GM18498 (cell line): ENCODE measurements at regions not wholly inside any gene's neighbourhood (a gene's known extent, or its start where the extent isn't known, plus 50 kb on each side); places are given as distances from the start of the nearest gene placed in this dataset.
A peak's percentile ranks its signal among the peaks of the same experiment; 100 is the strongest.

Experiments
- ATAC-seq: cut with Tn5 transposase; IDR thresholded peaks from one replicate; pipeline ENCODE4 v1.9.1; 2021; ENCODE audit warnings: mild to moderate bottlenecking, moderate library complexity; ENCODE audit not compliant: unreplicated experiment

GRCh38 chr6:33924681-33925080 is 120.9 kb upstream of the MLN start:
- ATAC-seq: no peak

GRCh38 chr6:33923857-33924514 is 120.2 kb upstream of the MLN start:
- ATAC-seq: no peak

- ATAC-seq: no peak
Observed at GRCh38 chr6:33921745-33922144, 117.9 kb upstream of the MLN start.

GRCh38 chr6:33918175-33918695 is 114.4 kb upstream of the MLN start:
- ATAC-seq: no peak

GRCh38 chr6:33915134-33915533 is 111.3 kb upstream of the MLN start:
- no peak for ATAC-seq

- no peak for ATAC-seq
Observed at GRCh38 chr6:33914645-33915044, 110.8 kb upstream of the MLN start.

GRCh38 chr6:33912195-33912594 is 108.4 kb upstream of the MLN start:
- ATAC-seq: no peak

- ATAC-seq: no peak
Observed at GRCh38 chr6:33911488-33911887, 107.7 kb upstream of the MLN start.

- no peak for ATAC-seq
Observed at GRCh38 chr6:33910594-33910993, 106.8 kb upstream of the MLN start.

- no peak for ATAC-seq
Observed at GRCh38 chr6:33909737-33910136, 105.9 kb upstream of the MLN start.

- ATAC-seq: no peak
Observed at GRCh38 chr6:33908025-33908424, 104.2 kb upstream of the MLN start.

GRCh38 chr6:33907227-33907626 is 103.4 kb upstream of the MLN start:
- no peak for ATAC-seq

GRCh38 chr6:33906439-33906838 is 102.6 kb upstream of the MLN start:
- no peak for ATAC-seq

GRCh38 chr6:33905071-33905609 is 101.3 kb upstream of the MLN start:
- peak; percentile 23 for ATAC-seq

GRCh38 chr6:33904747-33905065 is 100.9 kb upstream of the MLN start:
- ATAC-seq: no peak

- ATAC-seq: peak; percentile 81
Observed at GRCh38 chr6:33904050-33904746, 100.4 kb upstream of the MLN start.

- no peak for ATAC-seq
Observed at GRCh38 chr6:33903579-33903978, 99.8 kb upstream of the MLN start.

GRCh38 chr6:33902457-33902853 is 98.7 kb upstream of the MLN start:
- ATAC-seq: no peak

GRCh38 chr6:33901822-33902456 is 98.1 kb upstream of the MLN start:
- no peak for ATAC-seq

- no peak for ATAC-seq
Observed at GRCh38 chr6:33898771-33899170, 95.0 kb upstream of the MLN start.

- ATAC-seq: no peak
Observed at GRCh38 chr6:33897189-33897780, 93.5 kb upstream of the MLN start.
